SU-DHL-6 (cell line): ENCODE measurements at regions not wholly inside any gene's neighbourhood (a gene's known extent, or its start where the extent isn't known, plus 50 kb on each side); places are given as distances from the start of the nearest gene placed in this dataset.

ENCODE experiments used
- H2AFZ ChIP-seq: fragments of 200-600 bp; sonication (generic); 2 replicates; pipeline ENCODE4 v1.6.1; 2014; ENCODE audit warnings: low read depth, mild to moderate bottlenecking, moderate library complexity, mixed read lengths, antibody characterized with exemption, low read length; ENCODE audit not compliant: severe bottlenecking
- H3F3A ChIP-seq: fragments of 200-600 bp; shearing (Covaris generic); 2 replicates; pipeline ENCODE4 v1.6.0; 2016; ENCODE audit warnings: antibody characterized with exemption, mild to moderate bottlenecking; ENCODE audit not compliant: insufficient read depth
- H3K27ac ChIP-seq: fragments of 200-600 bp; sonication (generic); 2 replicates; pipeline ENCODE4 v1.5.1; 2016; ENCODE audit warnings: low read depth, mild to moderate bottlenecking, low read length, moderate library complexity, mixed read lengths
- H3K27me3 ChIP-seq: fragments of 200-600 bp; sonication (generic), shearing (Covaris generic); 2 replicates; pipeline ENCODE4 v1.6.0; 2014; ENCODE audit warnings: mild to moderate bottlenecking, low read length
- H3K36me3 ChIP-seq: fragments of 200-600 bp; sonication (generic); 2 replicates; pipeline ENCODE4 v1.6.1; 2014; ENCODE audit warnings: mild to moderate bottlenecking, low read length, mixed read lengths
- H3K4me2 ChIP-seq: fragments of 300-600, 200-600 bp; shearing (Covaris generic), sonication (generic); 2 replicates; pipeline ENCODE4 v1.6.0; 2014; ENCODE audit warnings: low read length, low read depth, mild to moderate bottlenecking; ENCODE audit not compliant: poor library complexity, severe bottlenecking
- H3K4me3 ChIP-seq: fragments of 200-600 bp; sonication (generic); 2 replicates; pipeline ENCODE4 v1.5.1; 2014; ENCODE audit warnings: antibody characterized with exemption, low read length, mild to moderate bottlenecking, mixed read lengths; ENCODE audit not compliant: insufficient read depth, poor library complexity, severe bottlenecking
- H3K79me2 ChIP-seq: fragments of 200-600 bp; sonication (generic); 2 replicates; pipeline ENCODE4 v1.6.1; 2014; ENCODE audit warnings: mild to moderate bottlenecking, low read length, moderate library complexity; ENCODE audit not compliant: insufficient read depth
- H3K9ac ChIP-seq: fragments of 200-600 bp; sonication (generic); 2 replicates; pipeline ENCODE4 v1.7.0; 2014; ENCODE audit warnings: mild to moderate bottlenecking, low read length
- H3K9me2 ChIP-seq: fragments of 200-600 bp; sonication (generic); replicated peaks from 2 replicates; pipeline ENCODE4 v1.6.1; 2014; ENCODE audit warnings: low read length; ENCODE audit not compliant: insufficient read depth
- H3K9me3 ChIP-seq: fragments of 200-600 bp; sonication (generic); 2 replicates; pipeline ENCODE4 v1.6.1; 2014; ENCODE audit warnings: low read length, mixed read lengths; ENCODE audit not compliant: insufficient read depth
- H4K20me1 ChIP-seq: fragments of 200-600 bp; sonication (generic); 2 replicates; pipeline ENCODE4 v1.6.1; 2014; ENCODE audit warnings: low read depth, mild to moderate bottlenecking, antibody characterized with exemption, low read length, moderate library complexity, mixed read lengths
- CTCF ChIP-seq: fragments of 200-600 bp; sonication (generic); IDR thresholded peaks from one replicate; pipeline ENCODE4 v1.5.1; 2017; ENCODE audit warnings: antibody characterized with exemption, mild to moderate bottlenecking, low read length, moderate library complexity; ENCODE audit not compliant: insufficient read depth, poor library complexity, severe bottlenecking
- EZH2phosphoT487 ChIP-seq: fragments of 200-600 bp; sonication (generic), shearing (Covaris generic); conservative IDR thresholded peaks from 2 replicates; pipeline ENCODE4 v1.6.1; 2018; ENCODE audit warnings: mild to moderate bottlenecking, antibody characterized with exemption, low read length, moderate library complexity, mixed read lengths

DNA sequence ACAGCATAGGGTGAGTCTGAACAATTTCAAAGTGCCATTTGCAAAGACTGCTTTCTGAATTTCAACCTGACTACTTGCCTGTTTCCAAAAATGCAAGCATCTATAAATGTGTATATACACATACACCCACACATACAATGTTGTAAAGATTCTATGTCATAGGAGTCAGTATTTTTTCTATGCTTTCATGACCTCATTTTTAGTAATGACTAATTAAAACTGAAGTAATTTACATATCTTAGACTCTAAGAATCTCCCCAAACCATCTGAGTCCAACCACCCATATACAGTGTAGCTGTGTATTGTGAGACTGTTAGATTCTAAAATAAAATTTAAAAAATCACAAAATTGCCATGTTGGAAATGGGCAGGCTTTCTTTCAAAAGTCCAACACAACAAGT, 162.0 kb upstream of the STK17B start:
- Histone ChIP-seq H3K9ac (no peak overlapping the region), H3K9me2 (no peaks in the 10 kb centered on the region), H3K4me2 (no peak overlapping the region), H3K27ac (no peak overlapping the region), H3K27me3 (no peaks in the 10 kb centered on the region), H3K9me3 (no peaks in the 10 kb centered on the region), H2AFZ (no peak overlapping the region), H3K79me2 (no peaks in the 10 kb centered on the region), H3K36me3 (no peaks in the 10 kb centered on the region), H3F3A (no peaks in the 10 kb centered on the region), H3K4me3 (no peak overlapping the region), H4K20me1 (no peaks in the 10 kb centered on the region)
- TF ChIP-seq CTCF (no peak), EZH2phosphoT487 (no peak)

GRCh38 chr2:196334710-196335109, 163.3 kb upstream of the STK17B start:
- H3K79me2 ChIP-seq, result no peaks in the 10 kb centered on the region
- H4K20me1 ChIP-seq, result no peaks in the 10 kb centered on the region
- no peaks in the 10 kb centered on the region for H3K9me3 ChIP-seq
- no peaks in the 10 kb centered on the region for H3K36me3 ChIP-seq
- H2AFZ ChIP-seq, result no peak overlapping the region
- H3K4me2 ChIP-seq, result no peak overlapping the region
- H3F3A ChIP-seq, result no peaks in the 10 kb centered on the region
- no peak for TF ChIP-seq EZH2phosphoT487
- TF ChIP-seq CTCF, result no peak
- no peaks in the 10 kb centered on the region for H3K27me3 ChIP-seq
- H3K4me3 ChIP-seq, result no peak overlapping the region
- H3K27ac ChIP-seq, result no peak overlapping the region
- no peak overlapping the region for H3K9ac ChIP-seq
- H3K9me2 ChIP-seq, result no peaks in the 10 kb centered on the region

- Histone ChIP-seq H3K9me3 (no peaks in the 10 kb centered on the region), H3K4me2 (no peak overlapping the region), H3K36me3 (no peaks in the 10 kb centered on the region), H4K20me1 (no peaks in the 10 kb centered on the region), H3K27me3 (no peaks in the 10 kb centered on the region), H3K4me3 (no peak overlapping the region), H3F3A (no peaks in the 10 kb centered on the region), H3K27ac (no peak overlapping the region), H3K79me2 (no peaks in the 10 kb centered on the region), H2AFZ (no peak overlapping the region), H3K9me2 (no peaks in the 10 kb centered on the region), H3K9ac (no peak overlapping the region)
- no peak for TF ChIP-seq CTCF
- no peak for TF ChIP-seq EZH2phosphoT487
Observed at GRCh38 chr2:196335221-196335634, 163.8 kb upstream of the STK17B start.
